ENCODE measurements at regions not wholly inside any gene's neighbourhood (a gene's known extent, or its start where the extent isn't known, plus 50 kb on each side); places are given as distances from the start of the nearest gene placed in this dataset.
"Not testable (repeated sequence)": the region's sequence is repeated elsewhere in the genome, so short reads cannot be mapped to it uniquely, and the experiment has no call there.

- intact Hi-C loops (cut with micrococcal nuclease); H3K36me3 ChIP-seq (ENCODE audit: low read depth, low read length); H3K4me3 ChIP-seq (ENCODE audit: low read length); H3F3A ChIP-seq (ENCODE audit: low read length, unreplicated experiment); H3K9me2 ChIP-seq (replicated peaks; ENCODE audit: low read length); H3K4me1 ChIP-seq (ENCODE audit: insufficient read depth, low read length); BruUV-seq (replicated peaks); POLR2A ChIA-PET (ENCODE audit: unreplicated experiment); H3K4me2 ChIP-seq (ENCODE audit: low read length); CTCF ChIA-PET; H3K9ac ChIP-seq (ENCODE audit: low read length); H2AFZ ChIP-seq (ENCODE audit: low read length); H3K79me2 ChIP-seq (ENCODE audit: low read length); H3K9me3 ChIP-seq (ENCODE audit: low read length); H3K27me3 ChIP-seq (ENCODE audit: low read length); ATAC-seq; DNase-seq; H3K27ac ChIP-seq (ENCODE audit: low read length); H4K20me1 ChIP-seq (ENCODE audit: low read length): not testable (repeated sequence)
These were observed 414.8 kb upstream of the SYNCRIP start for GRCh38 chr6:86057293-86057980.

GRCh38 chr6:86045038-86045437 is 402.4 kb upstream of the SYNCRIP start:
- Histone ChIP-seq H3K4me1 (ENCODE audit: insufficient read depth, low read length) (no peaks in the 10 kb centered on the region), H3K4me3 (ENCODE audit: low read length) (no peak overlapping the region), H3K27me3 (ENCODE audit: low read length) (no peaks in the 10 kb centered on the region), H3K9me2 (replicated peaks; ENCODE audit: low read length) (no peaks in the 10 kb centered on the region), H3K79me2 (ENCODE audit: low read length) (no peaks in the 10 kb centered on the region), H3K9me3 (ENCODE audit: low read length) (no peaks in the 10 kb centered on the region), H3K9ac (ENCODE audit: low read length) (no peak overlapping the region), H2AFZ (ENCODE audit: low read length) (no peak overlapping the region), H3K36me3 (ENCODE audit: low read depth, low read length) (no peaks in the 10 kb centered on the region), H4K20me1 (ENCODE audit: low read length) (no peaks in the 10 kb centered on the region), H3K4me2 (ENCODE audit: low read length) (no peak overlapping the region), H3K27ac (ENCODE audit: low read length) (no peak overlapping the region), H3F3A (ENCODE audit: low read length, unreplicated experiment) (no peaks in the 10 kb centered on the region)
- TF ChIP-seq EZH2 (IDR thresholded peaks at IDR 0.05; ENCODE audit: low read length, unreplicated experiment), result no peak
- TF ChIP-seq EZH2phosphoT487 (IDR thresholded peaks at IDR 0.05; ENCODE audit: borderline replicate concordance, low read length), result no peak
- TF ChIP-seq CTCF (conservative IDR thresholded peaks at IDR 0.05; ENCODE audit: low read depth, low read length), result no peak
- POLR2A ChIA-PET (ENCODE audit: unreplicated experiment), result no interaction called here
- ATAC-seq (no peak), DNase-seq (no peak)
- no TSS peak for BruUV-seq (replicated peaks)
- CTCF ChIA-PET, result no interaction called here
- intact Hi-C loops (cut with micrococcal nuclease), result no loop called here

GRCh38 chr6:86042214-86042613 is 399.5 kb upstream of the SYNCRIP start:
- intact Hi-C loops (cut with micrococcal nuclease), result no loop called here
- H3K4me1 ChIP-seq (ENCODE audit: insufficient read depth, low read length), result no peaks in the 10 kb centered on the region
- no peak overlapping the region for H3K27ac ChIP-seq (ENCODE audit: low read length)
- CTCF ChIA-PET, result no interaction called here
- no peaks in the 10 kb centered on the region for H3K36me3 ChIP-seq (ENCODE audit: low read depth, low read length)
- H3K9me3 ChIP-seq (ENCODE audit: low read length), result no peaks in the 10 kb centered on the region
- no peaks in the 10 kb centered on the region for H4K20me1 ChIP-seq (ENCODE audit: low read length)
- POLR2A ChIA-PET (ENCODE audit: unreplicated experiment), result no interaction called here
- no peak overlapping the region for H3K9ac ChIP-seq (ENCODE audit: low read length)
- no peak overlapping the region for H2AFZ ChIP-seq (ENCODE audit: low read length)
- H3K4me3 ChIP-seq (ENCODE audit: low read length), result no peak overlapping the region
- BruUV-seq (replicated peaks), result no TSS peak
- H3K27me3 ChIP-seq (ENCODE audit: low read length), result no peaks in the 10 kb centered on the region
- H3K79me2 ChIP-seq (ENCODE audit: low read length), result no peaks in the 10 kb centered on the region
- no peak for DNase-seq
- TF ChIP-seq EZH2 (IDR thresholded peaks at IDR 0.05; ENCODE audit: low read length, unreplicated experiment) (no peak), EZH2phosphoT487 (IDR thresholded peaks at IDR 0.05; ENCODE audit: borderline replicate concordance, low read length) (no peak), CTCF (conservative IDR thresholded peaks at IDR 0.05; ENCODE audit: low read depth, low read length) (no peak)
- no peak overlapping the region for H3K4me2 ChIP-seq (ENCODE audit: low read length)
- no peaks in the 10 kb centered on the region for H3F3A ChIP-seq (ENCODE audit: low read length, unreplicated experiment)
- no peak for ATAC-seq
- H3K9me2 ChIP-seq (replicated peaks; ENCODE audit: low read length), result no peaks in the 10 kb centered on the region

Data from PC-3 (cell line).